K562 (cell line): ENCODE measurements at regions not wholly inside any gene's neighbourhood (a gene's known extent, or its start where the extent isn't known, plus 50 kb on each side); places are given as distances from the start of the nearest gene placed in this dataset.

Experiments
- TF ChIP-seq, protein P1 (sequence below): sonication (generic); formaldehyde crosslinking; IDR thresholded peaks from 2 replicates; pipeline ENCODE4 v1.5.0; 2020; ENCODE audit warnings: missing genetic modification reagents
- TF ChIP-seq, protein P2 (sequence below): fragments of 150-350 bp; IDR thresholded peaks from 2 replicates; pipeline ENCODE4 v1.6.1; 2014; ENCODE audit warnings: low read depth, mild to moderate bottlenecking, low read length, borderline replicate concordance
- TF ChIP-seq, protein P3 (sequence below), 3 experiments: IDR thresholded peaks in 2 of 3; conservative IDR thresholded peaks in 1 of 3; 2 replicates each; pipeline ENCODE4 v1.5.1; 2011 to 2012; ENCODE audit warnings: low read length in 3 of 3, mild to moderate bottlenecking in 3 of 3, control low read depth in 2 of 3, improper control_type of control experiment in 1 of 3, inconsistent platforms in 1 of 3, low read depth in 1 of 3, mixed read lengths in 1 of 3, moderate library complexity in 1 of 3; ENCODE audit not compliant: insufficient read depth in 2 of 3

DNA sequence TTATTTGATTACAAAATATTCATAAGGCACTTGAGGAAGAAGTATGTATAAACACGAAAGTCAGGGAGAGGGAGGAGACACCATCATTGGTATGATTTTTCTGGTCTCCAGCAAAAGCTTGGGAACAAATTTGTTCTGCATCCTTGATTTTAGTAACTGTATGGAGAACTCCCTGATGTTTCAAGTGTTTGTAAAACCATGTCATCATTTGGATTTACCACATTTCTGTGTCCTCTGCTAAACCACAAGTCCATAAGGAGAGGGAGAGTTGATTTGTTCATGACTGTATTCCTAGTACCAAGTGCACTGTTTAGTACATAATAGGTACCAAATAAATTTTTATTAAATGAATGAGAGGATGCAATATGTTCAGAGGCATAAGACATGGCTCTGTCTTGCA is 181.1 kb downstream of the BTG1 start:
- TF ChIP-seq, protein P1, sequence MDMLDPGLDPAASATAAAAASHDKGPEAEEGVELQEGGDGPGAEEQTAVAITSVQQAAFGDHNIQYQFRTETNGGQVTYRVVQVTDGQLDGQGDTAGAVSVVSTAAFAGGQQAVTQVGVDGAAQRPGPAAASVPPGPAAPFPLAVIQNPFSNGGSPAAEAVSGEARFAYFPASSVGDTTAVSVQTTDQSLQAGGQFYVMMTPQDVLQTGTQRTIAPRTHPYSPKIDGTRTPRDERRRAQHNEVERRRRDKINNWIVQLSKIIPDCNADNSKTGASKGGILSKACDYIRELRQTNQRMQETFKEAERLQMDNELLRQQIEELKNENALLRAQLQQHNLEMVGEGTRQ (CRISPR knock-in tag) = no peak
- TF ChIP-seq, protein P2, sequence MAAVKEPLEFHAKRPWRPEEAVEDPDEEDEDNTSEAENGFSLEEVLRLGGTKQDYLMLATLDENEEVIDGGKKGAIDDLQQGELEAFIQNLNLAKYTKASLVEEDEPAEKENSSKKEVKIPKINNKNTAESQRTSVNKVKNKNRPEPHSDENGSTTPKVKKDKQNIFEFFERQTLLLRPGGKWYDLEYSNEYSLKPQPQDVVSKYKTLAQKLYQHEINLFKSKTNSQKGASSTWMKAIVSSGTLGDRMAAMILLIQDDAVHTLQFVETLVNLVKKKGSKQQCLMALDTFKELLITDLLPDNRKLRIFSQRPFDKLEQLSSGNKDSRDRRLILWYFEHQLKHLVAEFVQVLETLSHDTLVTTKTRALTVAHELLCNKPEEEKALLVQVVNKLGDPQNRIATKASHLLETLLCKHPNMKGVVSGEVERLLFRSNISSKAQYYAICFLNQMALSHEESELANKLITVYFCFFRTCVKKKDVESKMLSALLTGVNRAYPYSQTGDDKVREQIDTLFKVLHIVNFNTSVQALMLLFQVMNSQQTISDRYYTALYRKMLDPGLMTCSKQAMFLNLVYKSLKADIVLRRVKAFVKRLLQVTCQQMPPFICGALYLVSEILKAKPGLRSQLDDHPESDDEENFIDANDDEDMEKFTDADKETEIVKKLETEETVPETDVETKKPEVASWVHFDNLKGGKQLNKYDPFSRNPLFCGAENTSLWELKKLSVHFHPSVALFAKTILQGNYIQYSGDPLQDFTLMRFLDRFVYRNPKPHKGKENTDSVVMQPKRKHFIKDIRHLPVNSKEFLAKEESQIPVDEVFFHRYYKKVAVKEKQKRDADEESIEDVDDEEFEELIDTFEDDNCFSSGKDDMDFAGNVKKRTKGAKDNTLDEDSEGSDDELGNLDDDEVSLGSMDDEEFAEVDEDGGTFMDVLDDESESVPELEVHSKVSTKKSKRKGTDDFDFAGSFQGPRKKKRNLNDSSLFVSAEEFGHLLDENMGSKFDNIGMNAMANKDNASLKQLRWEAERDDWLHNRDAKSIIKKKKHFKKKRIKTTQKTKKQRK = no peak
- TF ChIP-seq, protein P3, sequence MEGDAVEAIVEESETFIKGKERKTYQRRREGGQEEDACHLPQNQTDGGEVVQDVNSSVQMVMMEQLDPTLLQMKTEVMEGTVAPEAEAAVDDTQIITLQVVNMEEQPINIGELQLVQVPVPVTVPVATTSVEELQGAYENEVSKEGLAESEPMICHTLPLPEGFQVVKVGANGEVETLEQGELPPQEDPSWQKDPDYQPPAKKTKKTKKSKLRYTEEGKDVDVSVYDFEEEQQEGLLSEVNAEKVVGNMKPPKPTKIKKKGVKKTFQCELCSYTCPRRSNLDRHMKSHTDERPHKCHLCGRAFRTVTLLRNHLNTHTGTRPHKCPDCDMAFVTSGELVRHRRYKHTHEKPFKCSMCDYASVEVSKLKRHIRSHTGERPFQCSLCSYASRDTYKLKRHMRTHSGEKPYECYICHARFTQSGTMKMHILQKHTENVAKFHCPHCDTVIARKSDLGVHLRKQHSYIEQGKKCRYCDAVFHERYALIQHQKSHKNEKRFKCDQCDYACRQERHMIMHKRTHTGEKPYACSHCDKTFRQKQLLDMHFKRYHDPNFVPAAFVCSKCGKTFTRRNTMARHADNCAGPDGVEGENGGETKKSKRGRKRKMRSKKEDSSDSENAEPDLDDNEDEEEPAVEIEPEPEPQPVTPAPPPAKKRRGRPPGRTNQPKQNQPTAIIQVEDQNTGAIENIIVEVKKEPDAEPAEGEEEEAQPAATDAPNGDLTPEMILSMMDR (IDR thresholded peaks at IDR 0.05 in 2 of 3, conservative IDR thresholded peaks at IDR 0.05 in 1 of 3; ENCODE audit: insufficient read depth in 2 of 3, low read depth in 1 of 3, low read length in 3 of 3) = no peak
